NB4 (cell line): ENCODE measurements at regions not wholly inside any gene's neighbourhood (a gene's known extent, or its start where the extent isn't known, plus 50 kb on each side); places are given as distances from the start of the nearest gene placed in this dataset.

ENCODE experiments used
- DNase-seq: peaks from one replicate; pipeline ENCODE4 v3.0.0; 2010; ENCODE audit warnings: low read depth
- H3K4me3 ChIP-seq: one replicate; pipeline ENCODE4 v1.5.1; 2011; ENCODE audit warnings: mild to moderate bottlenecking, low read depth, low read length, moderate library complexity
- MYC ChIP-seq: IDR thresholded peaks from 2 replicates; pipeline ENCODE4 v1.6.1; 2011; ENCODE audit warnings: low read depth, low read length
- POLR2A ChIP-seq: IDR thresholded peaks from 2 replicates; pipeline ENCODE4 v1.6.1; 2011; ENCODE audit warnings: mild to moderate bottlenecking; ENCODE audit not compliant: insufficient read length; ENCODE audit errors: extremely low read depth
- TF ChIP-seq, protein P1 (sequence below): IDR thresholded peaks from one replicate; pipeline ENCODE4 v1.5.1; 2012; ENCODE audit warnings: low read depth, low read length
- TF ChIP-seq, protein P2 (sequence below): IDR thresholded peaks from 2 replicates; pipeline ENCODE4 v1.6.1; 2011; ENCODE audit warnings: low read depth, low read length

DNA sequence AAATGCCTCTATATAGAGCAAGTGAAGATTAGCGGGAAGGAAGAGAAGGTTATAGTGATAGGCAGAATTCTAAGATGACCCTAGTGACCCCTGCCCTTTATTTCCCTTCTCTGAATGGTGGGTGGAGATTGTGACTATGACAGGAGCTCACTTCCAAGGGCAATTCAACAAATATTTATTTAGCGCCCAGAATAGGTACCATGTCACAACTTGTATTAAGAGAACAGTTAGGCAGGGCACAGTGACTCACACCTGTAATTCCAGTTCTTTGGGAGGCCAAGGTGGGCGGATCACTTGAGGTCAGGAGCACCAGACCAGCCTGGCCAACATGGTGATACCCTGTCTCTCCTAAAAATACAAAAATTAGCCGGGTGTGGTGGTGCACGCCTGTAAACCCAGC lies 236.0 kb upstream of the POGK start:
- TF ChIP-seq, protein P1, sequence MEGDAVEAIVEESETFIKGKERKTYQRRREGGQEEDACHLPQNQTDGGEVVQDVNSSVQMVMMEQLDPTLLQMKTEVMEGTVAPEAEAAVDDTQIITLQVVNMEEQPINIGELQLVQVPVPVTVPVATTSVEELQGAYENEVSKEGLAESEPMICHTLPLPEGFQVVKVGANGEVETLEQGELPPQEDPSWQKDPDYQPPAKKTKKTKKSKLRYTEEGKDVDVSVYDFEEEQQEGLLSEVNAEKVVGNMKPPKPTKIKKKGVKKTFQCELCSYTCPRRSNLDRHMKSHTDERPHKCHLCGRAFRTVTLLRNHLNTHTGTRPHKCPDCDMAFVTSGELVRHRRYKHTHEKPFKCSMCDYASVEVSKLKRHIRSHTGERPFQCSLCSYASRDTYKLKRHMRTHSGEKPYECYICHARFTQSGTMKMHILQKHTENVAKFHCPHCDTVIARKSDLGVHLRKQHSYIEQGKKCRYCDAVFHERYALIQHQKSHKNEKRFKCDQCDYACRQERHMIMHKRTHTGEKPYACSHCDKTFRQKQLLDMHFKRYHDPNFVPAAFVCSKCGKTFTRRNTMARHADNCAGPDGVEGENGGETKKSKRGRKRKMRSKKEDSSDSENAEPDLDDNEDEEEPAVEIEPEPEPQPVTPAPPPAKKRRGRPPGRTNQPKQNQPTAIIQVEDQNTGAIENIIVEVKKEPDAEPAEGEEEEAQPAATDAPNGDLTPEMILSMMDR = no peak
- no peak for TF ChIP-seq MYC
- TF ChIP-seq POLR2A = no peak
- H3K4me3 ChIP-seq = no peak overlapping the region
- no peak for DNase-seq

- no peak for TF ChIP-seq POLR2A
- TF ChIP-seq, protein P2, sequence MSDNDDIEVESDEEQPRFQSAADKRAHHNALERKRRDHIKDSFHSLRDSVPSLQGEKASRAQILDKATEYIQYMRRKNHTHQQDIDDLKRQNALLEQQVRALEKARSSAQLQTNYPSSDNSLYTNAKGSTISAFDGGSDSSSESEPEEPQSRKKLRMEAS = no peak
- TF ChIP-seq, protein P1 = no peak
- H3K4me3 ChIP-seq = no peak overlapping the region
- DNase-seq = no peak
Observed at GRCh38 chr1:166605137-166605536, 234.1 kb upstream of the POGK start.

- no peak overlapping the region for H3K4me3 ChIP-seq
- TF ChIP-seq POLR2A = no peak
- TF ChIP-seq, protein P1 = no peak
- no peak for TF ChIP-seq MYC
- DNase-seq = no peak
Observed at GRCh38 chr1:166612886-166613285, 226.4 kb upstream of the POGK start.

GRCh38 chr1:166616206-166616605 lies 223.1 kb upstream of the POGK start:
- TF ChIP-seq, protein P1 = no peak
- TF ChIP-seq, protein P2 = no peak
- no peak for TF ChIP-seq POLR2A
- TF ChIP-seq MYC = no peak
- no peak overlapping the region for H3K4me3 ChIP-seq

GRCh38 chr1:166626711-166627110 lies 212.6 kb upstream of the POGK start:
- no peak overlapping the region for H3K4me3 ChIP-seq
- DNase-seq = no peak
- TF ChIP-seq, protein P2 = no peak
- TF ChIP-seq POLR2A (no peak), MYC (no peak)
- TF ChIP-seq, protein P1 = no peak

More at GRCh38 chr1:166616206-166616605, 223.1 kb upstream of the POGK start:
- no peak for DNase-seq

- no peak for TF ChIP-seq MYC
- no peak for TF ChIP-seq POLR2A
- TF ChIP-seq, protein P2 = no peak
- TF ChIP-seq, protein P1 = no peak
- no peak overlapping the region for H3K4me3 ChIP-seq
- DNase-seq = no peak
Observed at GRCh38 chr1:166627558-166627957, 211.7 kb upstream of the POGK start.
